Colonic mucosa (tissue), 4 donors: ENCODE measurements at regions not wholly inside any gene's neighbourhood (a gene's known extent, or its start where the extent isn't known, plus 50 kb on each side); places are given as distances from the start of the nearest gene placed in this dataset.

ENCODE experiments used
- DNase-seq: peaks from one replicate; pipeline ENCODE4 v3.0.0-alpha.2; 2020
- H3K27ac ChIP-seq: fragments of 200-600 bp; one replicate; pipeline ENCODE4 v1.8.0; 2021
- H3K27me3 ChIP-seq: fragments of 200-600 bp; one replicate; pipeline ENCODE4 v1.8.0; 2021
- H3K36me3 ChIP-seq: fragments of 200-600 bp; one replicate; pipeline ENCODE4 v1.8.0; 2021
- H3K4me1 ChIP-seq: fragments of 200-600 bp; one replicate; pipeline ENCODE4 v1.8.0; 2021; ENCODE audit warnings: mild to moderate bottlenecking
- H3K4me3 ChIP-seq: fragments of 200-600 bp; one replicate; pipeline ENCODE4 v1.8.0; 2021
- H3K9ac ChIP-seq, 2 donors: one replicate each; pipeline ENCODE4 v1.7.0; 2013; ENCODE audit warnings: control low read depth in 2 of 2, low read depth in 2 of 2, low read length in 2 of 2
- H3K9me3 ChIP-seq: fragments of 200-600 bp; one replicate; pipeline ENCODE4 v1.8.0; 2021
- intact Hi-C: fragments of 100-400 bp; cut with DNase I; formaldehyde crosslinking; loops from one replicate; pipeline ENCODE4 v1.14.1; 2022
- TF ChIP-seq, protein P1 (sequence below): fragments of 200-600 bp; IDR thresholded peaks from one replicate; pipeline ENCODE4 v1.8.0; 2022; ENCODE audit warnings: antibody characterized with exemption, mild to moderate bottlenecking
- donor health status: healthy.
- donor health status: DM: no; HTN: no; CAD: no.
- donor health status: DM: no; HTN: no; CAD: no.

- no peak overlapping the region for H3K4me3 ChIP-seq
- intact Hi-C loops = no loop called here
- no peak for DNase-seq
- no peaks in the 10 kb centered on the region for H3K27me3 ChIP-seq
- no peak overlapping the region for H3K27ac ChIP-seq
- TF ChIP-seq, protein P1, sequence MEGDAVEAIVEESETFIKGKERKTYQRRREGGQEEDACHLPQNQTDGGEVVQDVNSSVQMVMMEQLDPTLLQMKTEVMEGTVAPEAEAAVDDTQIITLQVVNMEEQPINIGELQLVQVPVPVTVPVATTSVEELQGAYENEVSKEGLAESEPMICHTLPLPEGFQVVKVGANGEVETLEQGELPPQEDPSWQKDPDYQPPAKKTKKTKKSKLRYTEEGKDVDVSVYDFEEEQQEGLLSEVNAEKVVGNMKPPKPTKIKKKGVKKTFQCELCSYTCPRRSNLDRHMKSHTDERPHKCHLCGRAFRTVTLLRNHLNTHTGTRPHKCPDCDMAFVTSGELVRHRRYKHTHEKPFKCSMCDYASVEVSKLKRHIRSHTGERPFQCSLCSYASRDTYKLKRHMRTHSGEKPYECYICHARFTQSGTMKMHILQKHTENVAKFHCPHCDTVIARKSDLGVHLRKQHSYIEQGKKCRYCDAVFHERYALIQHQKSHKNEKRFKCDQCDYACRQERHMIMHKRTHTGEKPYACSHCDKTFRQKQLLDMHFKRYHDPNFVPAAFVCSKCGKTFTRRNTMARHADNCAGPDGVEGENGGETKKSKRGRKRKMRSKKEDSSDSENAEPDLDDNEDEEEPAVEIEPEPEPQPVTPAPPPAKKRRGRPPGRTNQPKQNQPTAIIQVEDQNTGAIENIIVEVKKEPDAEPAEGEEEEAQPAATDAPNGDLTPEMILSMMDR = no peak
- no peaks in the 10 kb centered on the region for H3K4me1 ChIP-seq
- no peaks in the 10 kb centered on the region for H3K36me3 ChIP-seq
- H3K9me3 ChIP-seq = no peaks in the 10 kb centered on the region
- H3K9ac ChIP-seq = no peak overlapping the region
Measured at GRCh38 chr12:125593269-125593668, 528.0 kb downstream of the AACS start.

GRCh38 chr12:125604976-125605375 is 539.7 kb downstream of the AACS start:
- no peak overlapping the region for H3K9ac ChIP-seq
- H3K36me3 ChIP-seq = no peaks in the 10 kb centered on the region
- no peaks in the 10 kb centered on the region for H3K27me3 ChIP-seq
- intact Hi-C loops = no loop called here
- no peak overlapping the region for H3K27ac ChIP-seq
- no peak for DNase-seq
- no peaks in the 10 kb centered on the region for H3K4me1 ChIP-seq
- TF ChIP-seq, protein P1 = no peak
- no peak overlapping the region for H3K4me3 ChIP-seq
- no peaks in the 10 kb centered on the region for H3K9me3 ChIP-seq

GRCh38 chr12:125606312-125606711 is 541.1 kb downstream of the AACS start:
- no peak overlapping the region for H3K27ac ChIP-seq
- no peaks in the 10 kb centered on the region for H3K4me1 ChIP-seq
- H3K27me3 ChIP-seq = no peaks in the 10 kb centered on the region
- intact Hi-C loops = no loop called here
- no peaks in the 10 kb centered on the region for H3K36me3 ChIP-seq
- no peak overlapping the region for H3K4me3 ChIP-seq
- H3K9me3 ChIP-seq = no peaks in the 10 kb centered on the region
- no peak overlapping the region for H3K9ac ChIP-seq
- no peak for DNase-seq
- TF ChIP-seq, protein P1 = no peak

- H3K4me1 ChIP-seq = no peaks in the 10 kb centered on the region
- DNase-seq = no peak
- H3K27me3 ChIP-seq = no peaks in the 10 kb centered on the region
- H3K27ac ChIP-seq = no peak overlapping the region
- H3K9me3 ChIP-seq = no peaks in the 10 kb centered on the region
- TF ChIP-seq, protein P1 = no peak
- H3K36me3 ChIP-seq = no peaks in the 10 kb centered on the region
- H3K9ac ChIP-seq = no peak overlapping the region
- intact Hi-C loops = no loop called here
- no peak overlapping the region for H3K4me3 ChIP-seq
Measured at GRCh38 chr12:125610292-125610691, 545.1 kb downstream of the AACS start.

GRCh38 chr12:125610971-125611370 is 545.7 kb downstream of the AACS start:
- Histone ChIP-seq H3K9me3 (no peaks in the 10 kb centered on the region), H3K9ac (no peak overlapping the region), H3K36me3 (no peaks in the 10 kb centered on the region), H3K4me1 (no peaks in the 10 kb centered on the region), H3K4me3 (no peak overlapping the region), H3K27me3 (no peaks in the 10 kb centered on the region), H3K27ac (no peak overlapping the region)
- TF ChIP-seq, protein P1 = no peak
- DNase-seq = no peak
- intact Hi-C loops = no loop called here

GRCh38 chr12:125614058-125614457 is 548.8 kb downstream of the AACS start:
- DNase-seq = no peak
- no peak overlapping the region for H3K4me3 ChIP-seq
- H3K9ac ChIP-seq = no peak overlapping the region
- no peak overlapping the region for H3K27ac ChIP-seq
- H3K36me3 ChIP-seq = no peaks in the 10 kb centered on the region
- H3K9me3 ChIP-seq = no peaks in the 10 kb centered on the region
- H3K27me3 ChIP-seq = no peaks in the 10 kb centered on the region
- TF ChIP-seq, protein P1 = no peak
- H3K4me1 ChIP-seq = no peaks in the 10 kb centered on the region
- intact Hi-C loops = no loop called here
